GM12878 (cell line): ENCODE measurements at regions not wholly inside any gene's neighbourhood (a gene's known extent, or its start where the extent isn't known, plus 50 kb on each side); places are given as distances from the start of the nearest gene placed in this dataset.

Experiments
- ATAC-seq: fragments of 200-7000 bp; cut with Tn5 transposase; 3 replicates; pipeline ENCODE4 v1.9.1; 2020; ENCODE audit warnings: mild to moderate bottlenecking, moderate library complexity
- BruUV-seq: library from RNA; stranded (reverse); fragments of 400-500 nt; replicated peaks from 2 replicates; lab custom pipeline; 2021; lab: Mats Ljungman, UMichigan
- CTCF ChIA-PET: fragments of 300-600 bp; sonication (Branson Sonifier 250); formaldehyde crosslinking; extraction: SDS; loops from one replicate; lab custom pipeline; 2021; ENCODE audit warnings: inconsistent platforms; lab: Yijun Ruan, JAX
- POLR2A ChIA-PET: fragments of 350-600 bp; formaldehyde crosslinking; extraction: SDS; loops from one replicate; lab custom pipeline; 2021; ENCODE audit warnings: inconsistent platforms; lab: Charles Lee
- RAD21 ChIA-PET: fragments of 300-600 bp; sonication (Branson Sonifier 250); formaldehyde crosslinking; loops from one replicate; lab custom pipeline; 2023; ENCODE audit warnings: antibody characterized with exemption; ENCODE audit not compliant: unreplicated experiment; lab: Charles Lee
- SMC1A ChIA-PET: fragments of 300-600 bp; sonication (Branson Sonifier 250); formaldehyde crosslinking; loops from one replicate; lab custom pipeline; 2023; ENCODE audit not compliant: unreplicated experiment, uncharacterized antibody; lab: Charles Lee
- DNase-seq: peaks from one replicate; pipeline ENCODE4 v3.0.0-alpha.2; 2011; ENCODE audit warnings: low read depth, low spot score
- FAIRE-seq: peaks from 3 replicates; lab custom pipeline; 2011; peaks lifted over from hg19 to GRCh38; lab: Jason Lieb, UNC
- H2AFZ ChIP-seq: 2 replicates; pipeline ENCODE4 v1.6.0; 2011; ENCODE audit warnings: low read depth, low read length, control low read depth; ENCODE audit not compliant: control insufficient read depth
- H3K27ac ChIP-seq: 2 replicates; pipeline ENCODE4 v1.5.1; 2011; ENCODE audit warnings: control low read depth; ENCODE audit not compliant: control insufficient read depth, insufficient read depth
- H3K27me3 ChIP-seq, 2 experiments: replicated peaks in 1 of 2; 2 replicates each; pipeline versions ENCODE4 v1.6.0 to v1.6.1; 2011; ENCODE audit warnings: low read length in 1 of 2; ENCODE audit not compliant: control insufficient read depth in 2 of 2, insufficient read depth in 2 of 2
- H3K36me3 ChIP-seq, 2 experiments: 2 replicates each; pipeline ENCODE4 v1.5.1; 2011; ENCODE audit warnings: low read length in 1 of 2; ENCODE audit not compliant: control insufficient read depth in 2 of 2, insufficient read depth in 2 of 2
- H3K4me1 ChIP-seq: 2 replicates; pipeline ENCODE4 v1.6.1; 2011; ENCODE audit warnings: mild to moderate bottlenecking, low read length, moderate library complexity, mixed read lengths; ENCODE audit not compliant: control insufficient read depth, insufficient read depth
- H3K4me2 ChIP-seq: 2 replicates; pipeline ENCODE4 v1.6.0; 2011; ENCODE audit warnings: control low read depth; ENCODE audit not compliant: control insufficient read depth, insufficient read depth
- H3K4me3 ChIP-seq: fragments of 200-600 bp; sonication (generic); 2 replicates; pipeline ENCODE4 v1.5.1; 2016
- H3K79me2 ChIP-seq: 2 replicates; pipeline ENCODE4 v1.6.0; 2011; ENCODE audit warnings: low read length; ENCODE audit not compliant: control insufficient read depth, insufficient read depth
- H3K9ac ChIP-seq: 2 replicates; pipeline ENCODE4 v1.8.0; 2011; ENCODE audit warnings: low read length, control low read depth, mixed read lengths; ENCODE audit not compliant: control insufficient read depth, insufficient read depth
- H3K9me3 ChIP-seq: replicated peaks from 3 replicates; pipeline ENCODE4 v1.5.1; 2011; ENCODE audit warnings: mild to moderate bottlenecking, low read length; ENCODE audit not compliant: control insufficient read depth, insufficient read depth
- H4K20me1 ChIP-seq: 2 replicates; pipeline ENCODE4 v1.6.0; 2011; ENCODE audit not compliant: control insufficient read depth, insufficient read depth
- BRCA1 ChIP-seq: IDR thresholded peaks from 2 replicates; pipeline ENCODE4 v1.6.1; 2011; ENCODE audit warnings: low read depth, low read length, improper control_type of control experiment
- CBX5 ChIP-seq: sonication (generic); IDR thresholded peaks from 2 replicates; pipeline ENCODE4 v1.6.1; 2016; ENCODE audit warnings: low read depth, moderate library complexity, mild to moderate bottlenecking, inconsistent platforms
- CHD4 ChIP-seq: fragments of 200-600 bp; sonication (generic); IDR thresholded peaks from 2 replicates; pipeline ENCODE4 v1.6.1; 2016; ENCODE audit warnings: mild to moderate bottlenecking
- CTCF ChIP-seq, 3 experiments: IDR thresholded peaks in 2 of 3; conservative IDR thresholded peaks in 1 of 3; 2 replicates each; pipeline ENCODE4 v1.5.1; 2011; ENCODE audit warnings: low read depth in 3 of 3, low read length in 3 of 3, mild to moderate bottlenecking in 3 of 3, control low read depth in 2 of 3, moderate library complexity in 2 of 3, inconsistent platforms in 1 of 3, mixed read lengths in 1 of 3; ENCODE audit not compliant: control insufficient read depth in 2 of 3, insufficient read depth in 1 of 3; ENCODE audit errors: extremely low read depth in 1 of 3
- E2F8 ChIP-seq: fragments of 450-650 bp; IDR thresholded peaks from 2 replicates; pipeline ENCODE4 v1.6.1; 2018; ENCODE audit warnings: mild to moderate bottlenecking, low read depth, moderate library complexity; ENCODE audit not compliant: partially characterized antibody
- IKZF1 ChIP-seq: fragments of 450-650 bp; conservative IDR thresholded peaks from 2 replicates; pipeline ENCODE4 v1.6.1; 2017; ENCODE audit warnings: antibody characterized with exemption, mild to moderate bottlenecking
- IRF4 ChIP-seq: IDR thresholded peaks from 2 replicates; pipeline ENCODE4 v1.6.1; 2011; ENCODE audit warnings: low read depth, low read length
- MXI1 ChIP-seq: fragments of 150-350 bp; IDR thresholded peaks from 2 replicates; pipeline ENCODE4 v1.6.1; 2011; ENCODE audit warnings: low read depth, mild to moderate bottlenecking, inconsistent platforms, low read length, improper control_type of control experiment
- NFIC ChIP-seq: IDR thresholded peaks from 2 replicates; pipeline ENCODE4 v1.6.1; 2012; ENCODE audit warnings: low read depth, mild to moderate bottlenecking, inconsistent platforms, low read length, moderate library complexity
- NR2C1 ChIP-seq: fragments of 450-650 bp; IDR thresholded peaks from 2 replicates; pipeline ENCODE4 v1.6.1; 2017; ENCODE audit warnings: antibody characterized with exemption, mild to moderate bottlenecking, moderate library complexity
- NR2F1 ChIP-seq: fragments of 450-650 bp; conservative IDR thresholded peaks from 2 replicates; pipeline ENCODE4 v1.6.1; 2017; ENCODE audit warnings: mild to moderate bottlenecking
- PAX8 ChIP-seq: fragments of 450-650 bp; IDR thresholded peaks from 2 replicates; pipeline ENCODE4 v1.6.1; 2017; ENCODE audit warnings: mild to moderate bottlenecking, moderate library complexity
- PML ChIP-seq: IDR thresholded peaks from 2 replicates; pipeline ENCODE4 v1.6.1; 2012; ENCODE audit warnings: low read length, inconsistent platforms
- POLR2A ChIP-seq: IDR thresholded peaks from 2 replicates; pipeline ENCODE4 v1.6.1; 2011; ENCODE audit warnings: low read depth, mild to moderate bottlenecking, low read length
- RFX5 ChIP-seq: IDR thresholded peaks from 2 replicates; pipeline ENCODE4 v1.6.1; 2011; ENCODE audit warnings: low read depth, low read length, improper control_type of control experiment
- SIN3A ChIP-seq: IDR thresholded peaks from 2 replicates; pipeline ENCODE4 v1.6.1; 2012; ENCODE audit warnings: low read depth, low read length, improper control_type of control experiment
- STAT3 ChIP-seq: IDR thresholded peaks from 2 replicates; pipeline ENCODE4 v1.6.1; 2011; ENCODE audit warnings: low read depth, low read length, improper control_type of control experiment
- TAF1 ChIP-seq: IDR thresholded peaks from 2 replicates; pipeline ENCODE4 v1.6.1; 2011; ENCODE audit warnings: mild to moderate bottlenecking, low read depth, low read length, borderline replicate concordance
- ZZZ3 ChIP-seq: IDR thresholded peaks from 2 replicates; pipeline ENCODE4 v1.6.1; 2011; ENCODE audit warnings: low read depth; ENCODE audit not compliant: control insufficient read depth, insufficient read length
- WGBS: methylation state at CpG from one replicate; pipeline ENCODE4 v1.1.6; 2016; ENCODE audit warnings: low lambda C conversion rate; ENCODE audit not compliant: insufficient replicate concordance, insufficient coverage; ENCODE audit errors: missing lambda C conversion rate; 5-methylcytosine and 5-hydroxymethylcytosine counted together
- in situ Hi-C: fragments of 300-500 bp; cut with MboI; formaldehyde crosslinking; loops from 9 replicates; pipeline ENCODE4 v1.14.3; 2018; ENCODE audit warnings: mixed read lengths
- intact Hi-C: fragments of 100-400 bp; cut with micrococcal nuclease; formaldehyde crosslinking; loops from one replicate; pipeline ENCODE4 v1.14.2; 2022; ENCODE audit not compliant: unreplicated experiment

GRCh38 chr6:99184696-99185095 is 164.8 kb downstream of the FAXC start (continued):
- no peak for TF ChIP-seq TAF1
- no peak for TF ChIP-seq POLR2A
- TF ChIP-seq NFIC: no peak

- WGBS: 45% methylated on average over 1 of the region's 1 CpG
- Histone ChIP-seq H3K4me1 (no peaks in the 10 kb centered on the region), H3K4me2 (no peak overlapping the region), H3K9me3 (no peaks in the 10 kb centered on the region; the same call in 2 of the 3 replicates), H3K4me3 (no peak overlapping the region), H3K79me2 (no peaks in the 10 kb centered on the region), H3K9ac (no peak overlapping the region), H4K20me1 (no peaks in the 10 kb centered on the region), H2AFZ (no peak overlapping the region), H3K27me3 (no peaks in the 10 kb centered on the region; a peak in 1 of 4 replicates)
- intact Hi-C loops: no loop called here
- POLR2A ChIA-PET: no interaction called here
- no TSS peak for BruUV-seq
- no peak for TF ChIP-seq PML
- TF ChIP-seq BRCA1: no peak
- no peak for TF ChIP-seq MXI1
- TF ChIP-seq PAX8: no peak
- TF ChIP-seq ZZZ3: no peak
- TF ChIP-seq IKZF1: no peak
- no peak for TF ChIP-seq IRF4
- no peak for TF ChIP-seq NR2C1
- no peak for TF ChIP-seq STAT3
- no peak for TF ChIP-seq CBX5
- TF ChIP-seq SIN3A: no peak
- no peak for TF ChIP-seq E2F8
- no peak for TF ChIP-seq CHD4
- no peak for TF ChIP-seq NR2F1
- TF ChIP-seq CTCF (IDR thresholded peaks at IDR 0.05 in 2 of 3, conservative IDR thresholded peaks at IDR 0.05 in 1 of 3; ENCODE audit: control insufficient read depth in 2 of 3, extremely low read depth in 1 of 3, insufficient read depth in 1 of 3, low read depth in 3 of 3, low read length in 3 of 3): no peak
- no peak for TF ChIP-seq RFX5
- TF ChIP-seq, all 136 proteins: peak for 0
- FAIRE-seq (no peak), DNase-seq (no peak), ATAC-seq (no peak)
- H3K27ac ChIP-seq: no peak overlapping the region
- SMC1A ChIA-PET: no interaction called here
- no peaks in the 10 kb centered on the region for H3K36me3 ChIP-seq
- CTCF ChIA-PET: interaction anchor here (1.7 kb wide), 1 partner anchor 17 kb away, joined by 4 read pairs; no protein-coding TSS in a partner anchor
- RAD21 ChIA-PET: no interaction called here
- in situ Hi-C loops: no loop called here
These were observed 166.4 kb downstream of the FAXC start for GRCh38 chr6:99183066-99183465.
